ENCODE measurements at regions not wholly inside any gene's neighbourhood (a gene's known extent, or its start where the extent isn't known, plus 50 kb on each side); places are given as distances from the start of the nearest gene placed in this dataset.
A peak's percentile ranks its signal among the peaks of the same experiment; 100 is the strongest.

DNA sequence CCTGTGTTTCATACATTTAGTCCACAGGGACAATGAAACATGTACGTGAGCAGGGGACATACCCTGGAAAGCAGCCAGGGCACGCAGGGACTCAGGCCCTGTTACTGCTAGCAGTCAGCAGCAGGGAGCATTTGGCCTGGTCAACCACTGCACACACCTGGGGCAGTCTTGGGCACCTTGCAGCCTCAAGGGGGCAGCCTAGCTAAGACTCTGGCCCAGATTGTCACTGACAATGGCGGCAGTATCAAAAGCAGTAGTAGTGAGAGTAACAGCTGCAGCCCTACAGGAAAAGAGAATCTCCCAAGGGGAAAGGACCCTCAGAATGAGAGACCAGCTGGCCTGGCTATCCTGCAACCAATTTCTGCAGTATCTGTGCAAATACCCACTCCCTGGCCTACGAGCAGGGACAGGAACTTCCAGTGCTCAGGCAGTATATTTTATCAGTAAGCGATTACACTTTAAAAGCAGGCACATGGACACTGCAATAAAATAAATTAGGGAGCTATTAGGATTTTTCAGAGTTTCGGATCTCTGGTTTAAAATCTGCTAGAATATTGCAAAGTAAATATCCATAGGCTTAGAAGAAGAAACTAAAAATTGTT lies 475.6 kb downstream of the LTN1 start:
- Histone ChIP-seq H3K27ac (no peak overlapping the region), H3K9me3 (no peaks in the 10 kb centered on the region), H3K27me3 (no peaks in the 10 kb centered on the region), H3K4me3 (no peak overlapping the region), H3K36me3 (no peaks in the 10 kb centered on the region), H3K4me1 (peaks cover 0 to 2% of the 10 kb centered on the region in 2 donors)
- intact Hi-C loops (cut with DNase I) = loop anchor here in 1 of 2 donors (10.0 kb wide), 1 partner anchor 218 kb away; no protein-coding TSS in a partner anchor
- DNase-seq (peak in 3 of 4 donors; percentile 36 to 53 (median 43)), ATAC-seq (peak; percentile 93)
- TF ChIP-seq CTCF (IDR thresholded peaks at IDR 0.05) = peak in 1 of 2 donors; percentile 49

DNA sequence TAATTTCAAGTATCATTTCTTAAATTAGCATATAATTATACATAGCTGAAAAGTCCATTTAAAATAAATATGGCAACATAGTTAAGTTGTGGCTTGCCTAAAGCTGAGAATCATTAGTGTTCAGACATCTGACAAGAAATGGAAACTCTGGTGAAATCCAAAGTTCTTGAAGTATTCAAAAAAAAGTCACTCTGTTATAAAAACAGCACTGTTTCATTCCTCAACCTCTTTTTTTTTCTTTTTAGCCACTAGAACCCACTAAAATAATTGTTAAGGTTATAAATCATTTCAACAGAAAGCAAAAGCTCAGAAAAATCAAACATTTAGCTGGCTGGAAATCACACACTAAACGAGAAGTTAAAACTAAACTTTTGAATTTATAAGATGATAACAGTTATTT lies 476.7 kb downstream of the LTN1 start:
- ATAC-seq (no peak), DNase-seq (no peak)
- intact Hi-C loops (cut with DNase I) = loop anchor here in 1 of 2 donors (10.0 kb wide), 1 partner anchor 219 kb away; no protein-coding TSS in a partner anchor
- no peak overlapping the region for H3K4me3 ChIP-seq
- H3K27ac ChIP-seq = no peak overlapping the region
- H3K36me3 ChIP-seq = no peaks in the 10 kb centered on the region
- H3K9me3 ChIP-seq = no peaks in the 10 kb centered on the region
- H3K27me3 ChIP-seq = no peaks in the 10 kb centered on the region
- no peaks in the 10 kb centered on the region for H3K4me1 ChIP-seq
- no peak for TF ChIP-seq CTCF (IDR thresholded peaks at IDR 0.05)

GRCh38 chr21:28513428-28513827 lies 479.2 kb downstream of the LTN1 start:
- Histone ChIP-seq H3K4me3 (no peak overlapping the region), H3K4me1 (no peaks in the 10 kb centered on the region), H3K9me3 (no peaks in the 10 kb centered on the region), H3K36me3 (no peaks in the 10 kb centered on the region), H3K27ac (no peak overlapping the region), H3K27me3 (no peaks in the 10 kb centered on the region)
- DNase-seq (no peak), ATAC-seq (no peak)
- TF ChIP-seq CTCF (IDR thresholded peaks at IDR 0.05) = no peak
- intact Hi-C loops (cut with DNase I) = loop anchor here in 1 of 2 donors (10.0 kb wide), 1 partner anchor 221 kb away; no protein-coding TSS in a partner anchor

GRCh38 chr21:28509031-28509430 lies 483.6 kb downstream of the LTN1 start:
- Histone ChIP-seq H3K4me1 (no peaks in the 10 kb centered on the region), H3K36me3 (no peaks in the 10 kb centered on the region), H3K9me3 (peaks cover 0 to 22% of the 10 kb centered on the region in 2 donors), H3K4me3 (no peak overlapping the region), H3K27me3 (no peaks in the 10 kb centered on the region), H3K27ac (no peak overlapping the region)
- TF ChIP-seq CTCF (IDR thresholded peaks at IDR 0.05) = no peak
- no peak for ATAC-seq
- DNase-seq = no peak
- intact Hi-C loops (cut with DNase I) = no loop called here

- no peak for ATAC-seq
- no peaks in the 10 kb centered on the region for H3K4me1 ChIP-seq
- H3K4me3 ChIP-seq = no peak overlapping the region
- intact Hi-C loops (cut with DNase I) = no loop called here
- H3K9me3 ChIP-seq = peaks cover 0 to 22% of the 10 kb centered on the region in 2 donors
- no peaks in the 10 kb centered on the region for H3K36me3 ChIP-seq
- DNase-seq = peak in 1 of 4 donors; percentile 32
- no peak overlapping the region for H3K27ac ChIP-seq
- TF ChIP-seq CTCF (IDR thresholded peaks at IDR 0.05) = no peak
- H3K27me3 ChIP-seq = no peaks in the 10 kb centered on the region
These were observed 484.6 kb downstream of the LTN1 start for GRCh38 chr21:28508126-28508525.

Measured in left lung (tissue), 4 donors.